Neuronal stem cell (in vitro differentiated cells): ENCODE measurements at regions not wholly inside any gene's neighbourhood (a gene's known extent, or its start where the extent isn't known, plus 50 kb on each side); places are given as distances from the start of the nearest gene placed in this dataset.
A peak's percentile ranks its signal among the peaks of the same experiment; 100 is the strongest.

ENCODE experiments used
- DNase-seq: peaks from one replicate; pipeline ENCODE4 v3.0.0-alpha.2; 2013; ENCODE audit warnings: low spot score
- H2AFZ ChIP-seq: one replicate; pipeline ENCODE4 v1.6.1; 2013; ENCODE audit warnings: mild to moderate bottlenecking, low read length, inconsistent platforms
- H2AK5ac ChIP-seq: 2 replicates; pipeline ENCODE4 v1.6.1; 2013; ENCODE audit warnings: low read depth, mild to moderate bottlenecking, inconsistent platforms, low read length, moderate library complexity, mixed read lengths
- H2BK120ac ChIP-seq: 2 replicates; pipeline ENCODE4 v1.6.1; 2013; ENCODE audit warnings: low read depth, mild to moderate bottlenecking, inconsistent platforms, low read length, moderate library complexity, mixed read lengths
- H2BK12ac ChIP-seq: one replicate; pipeline ENCODE4 v1.6.1; 2013; ENCODE audit warnings: low read length, inconsistent platforms
- H2BK15ac ChIP-seq: 2 replicates; pipeline ENCODE4 v1.6.1; 2013; ENCODE audit warnings: mild to moderate bottlenecking, low read length, inconsistent platforms, mixed read lengths
- H2BK5ac ChIP-seq: one replicate; pipeline ENCODE4 v1.6.1; 2013; ENCODE audit warnings: inconsistent platforms, mild to moderate bottlenecking, low read length, moderate library complexity
- H3K14ac ChIP-seq: one replicate; pipeline ENCODE4 v1.6.1; 2013; ENCODE audit warnings: low read length, inconsistent platforms
- H3K18ac ChIP-seq: 2 replicates; pipeline ENCODE4 v1.6.1; 2013; ENCODE audit warnings: low read length, inconsistent platforms
- H3K23ac ChIP-seq: 2 replicates; pipeline ENCODE4 v1.6.1; 2013; ENCODE audit warnings: low read depth, mild to moderate bottlenecking, mixed read lengths, low read length, inconsistent platforms; ENCODE audit not compliant: poor library complexity
- H3K27ac ChIP-seq: replicated peaks from 3 replicates; pipeline ENCODE4 v1.5.1; 2013; ENCODE audit warnings: low read length, inconsistent platforms
- H3K27me3 ChIP-seq, 3 experiments: 2 replicates each; pipeline ENCODE4 v1.6.1; 2013; ENCODE audit warnings: low read length in 3 of 3, mild to moderate bottlenecking in 2 of 3, inconsistent platforms in 1 of 3, low read depth in 1 of 3, mixed read lengths in 1 of 3, moderate library complexity in 1 of 3; ENCODE audit not compliant: control insufficient read depth in 3 of 3, insufficient read depth in 3 of 3
- H3K36me3 ChIP-seq, 2 donors: replicated peaks in 1 of 2; 2 replicates each; pipeline ENCODE4 v1.6.1; 2013; ENCODE audit warnings: low read length in 2 of 2; ENCODE audit not compliant: control insufficient read depth in 2 of 2, insufficient read depth in 2 of 2
- H3K4ac ChIP-seq: 2 replicates; pipeline ENCODE4 v1.6.1; 2013; ENCODE audit warnings: inconsistent platforms, mild to moderate bottlenecking, low read length, moderate library complexity
- H3K4me1 ChIP-seq, 2 donors: 1 replicate in 1 of 2; 2 replicates in 1 of 2; pipeline ENCODE4 v1.6.1; 2013; ENCODE audit warnings: low read length in 2 of 2, low read depth in 1 of 2; ENCODE audit not compliant: control insufficient read depth in 2 of 2, insufficient read depth in 1 of 2
- H3K4me2 ChIP-seq: one replicate; pipeline ENCODE4 v1.6.1; 2013; ENCODE audit warnings: mild to moderate bottlenecking, low read length, inconsistent platforms; ENCODE audit not compliant: insufficient read depth, poor library complexity, severe bottlenecking
- H3K4me3 ChIP-seq, 2 donors: 2 replicates each; pipeline ENCODE4 v1.5.1; 2013; ENCODE audit warnings: low read length in 2 of 2, mild to moderate bottlenecking in 2 of 2, inconsistent platforms in 1 of 2, moderate library complexity in 1 of 2
- H3K79me1 ChIP-seq: one replicate; pipeline ENCODE4 v1.6.1; 2013; ENCODE audit warnings: low read depth, mild to moderate bottlenecking, inconsistent platforms, low read length, moderate library complexity
- H3K9ac ChIP-seq: one replicate; pipeline ENCODE4 v1.6.1; 2013; ENCODE audit warnings: mild to moderate bottlenecking, low read depth, low read length, inconsistent platforms; ENCODE audit not compliant: poor library complexity
- H3K9me3 ChIP-seq, 2 donors: replicated peaks in 1 of 2; 2 replicates each; pipeline versions ENCODE3 to v1.6.1; 2013; ENCODE audit warnings: low read length in 2 of 2, mild to moderate bottlenecking in 2 of 2, inconsistent platforms in 1 of 2, low read depth in 1 of 2, mixed read lengths in 1 of 2, moderate library complexity in 1 of 2; ENCODE audit not compliant: control insufficient read depth in 2 of 2, insufficient read depth in 1 of 2
- H4K8ac ChIP-seq: one replicate; pipeline ENCODE4 v1.6.1; 2013; ENCODE audit warnings: low read depth, mild to moderate bottlenecking, inconsistent platforms, low read length, moderate library complexity
- H4K91ac ChIP-seq: one replicate; pipeline ENCODE4 v1.6.1; 2013; ENCODE audit warnings: low read length, low read depth, mild to moderate bottlenecking, inconsistent platforms; ENCODE audit not compliant: poor library complexity
- WGBS, 2 donors: extraction: QIAGEN DNeasy Blood & Tissue Kit; methylation state at CpG; one replicate each; pipeline ENCODE4 v1.1.7; 2013; ENCODE audit warnings: missing lambda C conversion rate in 2 of 2, mixed read lengths in 1 of 2; ENCODE audit not compliant: insufficient read length in 2 of 2, insufficient replicate concordance in 1 of 2; ENCODE audit errors: extremely low coverage in 2 of 2; 5-methylcytosine and 5-hydroxymethylcytosine counted together

DNA sequence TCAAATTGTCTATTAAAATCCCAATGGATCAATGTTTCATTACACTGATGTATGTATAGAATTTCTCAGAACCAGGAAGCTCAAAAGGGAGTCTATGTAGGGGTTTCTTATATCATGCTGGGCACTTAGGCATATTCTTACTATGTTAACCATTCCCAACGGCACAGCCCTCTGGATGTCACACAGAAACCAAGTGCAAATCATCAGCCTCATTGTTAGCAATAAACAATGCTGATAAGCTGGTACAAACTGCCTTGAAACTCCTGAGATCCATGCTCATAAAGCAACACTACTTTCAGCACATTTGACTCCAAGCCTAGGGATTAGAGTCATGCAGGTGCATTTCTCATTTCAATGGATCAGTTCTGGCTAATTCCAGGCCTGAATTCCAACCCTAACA, 730.2 kb upstream of the SLC39A10 start:
- Histone ChIP-seq H4K91ac (no peak overlapping the region), H2BK5ac (no peak overlapping the region), H3K36me3 (no peaks in the 10 kb centered on the region), H3K79me1 (no peaks in the 10 kb centered on the region), H3K9me3 (no peaks in the 10 kb centered on the region), H3K27ac (no peak overlapping the region), H3K4me2 (no peak overlapping the region), H2BK15ac (no peak overlapping the region), H3K14ac (no peak overlapping the region), H3K18ac (no peak overlapping the region), H2AFZ (peak overlapping the region; percentile 61), H2BK12ac (no peak overlapping the region), H3K4me3 (no peak overlapping the region), H2BK120ac (no peak overlapping the region), H3K27me3 (no peaks in the 10 kb centered on the region), H4K8ac (no peak overlapping the region), H3K4me1 (peaks cover 0 to 1% of the 10 kb centered on the region in 2 donors), H2AK5ac (no peak overlapping the region), H3K23ac (no peak overlapping the region), H3K4ac (no peak overlapping the region), H3K9ac (no peak overlapping the region)
- no CpG with 5 or more reads among the region's 1 CpG for WGBS, 2 donors
- DNase-seq: no peak

DNA sequence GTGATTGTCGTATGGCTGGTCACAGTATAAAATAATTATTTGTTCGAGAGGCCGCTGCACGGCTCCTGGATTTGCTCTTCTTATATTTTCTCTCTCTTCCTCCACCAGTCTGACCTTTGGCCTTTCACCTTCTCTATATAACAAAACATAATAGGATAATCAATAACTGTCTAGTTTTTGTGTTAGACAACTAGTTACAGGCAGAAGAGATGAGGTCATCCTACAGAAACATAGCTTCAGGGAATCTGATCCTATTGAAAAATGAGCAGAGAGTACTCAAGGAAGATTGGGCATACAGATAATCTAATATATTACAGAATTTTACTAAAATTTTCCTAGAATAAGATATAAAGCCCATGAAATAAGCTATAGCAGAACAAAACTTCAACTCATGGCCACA, 731.3 kb upstream of the SLC39A10 start:
- no peak overlapping the region for H2BK12ac ChIP-seq
- no peak overlapping the region for H2AK5ac ChIP-seq
- no peaks in the 10 kb centered on the region for H3K36me3 ChIP-seq
- H2BK15ac ChIP-seq: no peak overlapping the region
- no peak overlapping the region for H2AFZ ChIP-seq
- H3K4me2 ChIP-seq: no peak overlapping the region
- peaks cover 0 to 1% of the 10 kb centered on the region in 2 donors for H3K4me1 ChIP-seq
- H3K9ac ChIP-seq: no peak overlapping the region
- no peak overlapping the region for H4K8ac ChIP-seq
- H3K9me3 ChIP-seq: no peaks in the 10 kb centered on the region
- DNase-seq: no peak
- no peak overlapping the region for H3K27ac ChIP-seq
- H3K18ac ChIP-seq: no peak overlapping the region
- H3K23ac ChIP-seq: no peak overlapping the region
- no peaks in the 10 kb centered on the region for H3K27me3 ChIP-seq
- no peak overlapping the region for H3K4ac ChIP-seq
- H2BK120ac ChIP-seq: no peak overlapping the region
- no peak overlapping the region for H3K4me3 ChIP-seq
- no peak overlapping the region for H4K91ac ChIP-seq
- no CpG with 5 or more reads among the region's 4 CpGs for WGBS, 2 donors
- H2BK5ac ChIP-seq: no peak overlapping the region
- H3K79me1 ChIP-seq: no peaks in the 10 kb centered on the region
- no peak overlapping the region for H3K14ac ChIP-seq

DNA sequence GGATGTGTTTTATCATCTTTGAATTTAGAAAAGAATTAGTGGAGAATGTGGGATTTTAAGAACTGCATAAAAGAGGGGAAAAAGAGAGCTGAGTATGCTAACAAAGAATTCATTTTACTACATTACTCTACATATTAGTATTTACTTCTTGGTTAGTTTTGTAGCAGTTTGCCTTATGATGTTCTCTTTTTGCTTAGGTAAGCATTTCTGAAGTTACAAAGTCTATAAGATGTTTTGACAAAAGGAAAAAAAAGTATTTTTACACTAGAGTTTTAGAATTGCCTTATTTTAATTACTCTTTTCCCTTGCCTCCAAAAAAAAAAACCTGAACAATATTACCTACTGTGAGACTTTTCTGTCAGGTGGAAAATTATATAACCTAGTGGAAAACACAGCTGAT, 739.5 kb upstream of the SLC39A10 start:
- DNase-seq: no peak
- Histone ChIP-seq H2AFZ (no peak overlapping the region), H3K27me3 (no peaks in the 10 kb centered on the region), H3K23ac (no peak overlapping the region), H2AK5ac (no peak overlapping the region), H3K36me3 (no peaks in the 10 kb centered on the region), H3K14ac (no peak overlapping the region), H4K91ac (no peak overlapping the region), H3K4ac (no peak overlapping the region), H3K4me1 (no peaks in the 10 kb centered on the region), H3K18ac (no peak overlapping the region), H3K9ac (no peak overlapping the region), H3K4me3 (no peak overlapping the region), H2BK15ac (no peak overlapping the region), H4K8ac (no peak overlapping the region), H2BK120ac (no peak overlapping the region), H3K9me3 (no peaks in the 10 kb centered on the region), H3K4me2 (no peak overlapping the region), H2BK12ac (no peak overlapping the region), H3K79me1 (no peaks in the 10 kb centered on the region), H3K27ac (no peak overlapping the region), H2BK5ac (no peak overlapping the region)

DNA sequence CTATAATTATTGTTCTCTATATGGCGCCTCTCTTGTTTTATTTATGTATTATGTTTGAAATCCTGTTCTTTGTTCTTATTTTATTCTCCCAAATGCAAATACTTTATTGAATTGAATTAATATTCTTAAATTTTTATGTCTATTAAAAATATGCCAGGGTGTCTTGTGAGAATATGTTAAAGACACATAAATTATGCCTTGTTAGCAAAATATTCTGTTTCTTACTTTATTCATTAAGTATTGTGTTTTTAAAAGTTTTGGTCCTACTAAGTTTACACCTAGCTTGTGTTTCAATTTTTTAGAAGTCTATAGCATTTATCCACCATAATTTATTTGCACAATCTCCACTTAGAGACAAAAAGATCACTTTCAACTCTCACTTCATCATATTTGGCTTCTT, 741.5 kb upstream of the SLC39A10 start:
- H2BK15ac ChIP-seq: no peak overlapping the region
- no peak overlapping the region for H3K4me3 ChIP-seq
- no peak overlapping the region for H2AFZ ChIP-seq
- H2BK12ac ChIP-seq: no peak overlapping the region
- no peak overlapping the region for H3K27ac ChIP-seq
- H3K23ac ChIP-seq: no peak overlapping the region
- H3K4me1 ChIP-seq: no peaks in the 10 kb centered on the region
- H4K91ac ChIP-seq: no peak overlapping the region
- no peak overlapping the region for H3K14ac ChIP-seq
- no peaks in the 10 kb centered on the region for H3K27me3 ChIP-seq
- no peaks in the 10 kb centered on the region for H3K36me3 ChIP-seq
- H4K8ac ChIP-seq: no peak overlapping the region
- no peak overlapping the region for H3K4ac ChIP-seq
- no peak overlapping the region for H2BK120ac ChIP-seq
- H3K4me2 ChIP-seq: no peak overlapping the region
- DNase-seq: no peak
- no peak overlapping the region for H2BK5ac ChIP-seq
- no peak overlapping the region for H3K18ac ChIP-seq
- no peaks in the 10 kb centered on the region for H3K9me3 ChIP-seq
- H3K9ac ChIP-seq: no peak overlapping the region
- no CpG with 5 or more reads among the region's 1 CpG for WGBS, 2 donors
- no peak overlapping the region for H2AK5ac ChIP-seq
- no peaks in the 10 kb centered on the region for H3K79me1 ChIP-seq
